ENCODE measurements at regions not wholly inside any gene's neighbourhood (a gene's known extent, or its start where the extent isn't known, plus 50 kb on each side); places are given as distances from the start of the nearest gene placed in this dataset.

DNA sequence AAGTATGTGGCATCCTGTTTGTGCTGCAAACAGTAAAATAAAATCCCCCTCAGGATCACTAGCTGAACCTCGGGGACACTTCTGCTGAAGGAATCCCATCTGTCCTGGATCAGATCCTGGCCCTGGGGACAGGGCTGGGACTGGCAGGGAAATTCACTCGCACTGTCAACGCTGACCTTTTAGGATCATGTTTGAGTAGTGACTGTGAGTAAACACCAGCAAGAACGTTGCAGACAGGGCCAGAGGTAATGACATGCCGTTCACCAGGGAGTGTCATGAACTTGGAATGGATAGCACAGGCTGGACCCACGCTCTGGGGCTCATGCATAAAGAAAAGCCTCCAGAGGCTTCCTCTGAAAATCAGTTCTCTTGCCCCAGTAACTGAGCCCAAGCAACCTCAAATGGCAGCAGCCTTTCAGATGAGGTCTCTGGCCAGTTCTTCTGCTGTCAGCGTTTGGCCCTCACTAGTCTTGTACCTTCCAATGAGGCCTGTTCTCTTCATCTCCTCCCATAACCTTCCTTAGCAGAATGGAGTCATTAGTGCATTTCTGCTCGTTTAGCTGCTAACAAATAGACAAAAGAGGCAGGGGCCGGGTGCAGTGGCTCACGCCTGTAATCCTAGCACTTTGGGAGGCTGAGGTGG, 51.0 kb upstream of the BARX2 start:
- no peak for DNase-seq (ENCODE audit: low read depth in 3 of 3)

- no peak for DNase-seq (ENCODE audit: low read depth in 3 of 3)
Measured at GRCh38 chr11:129323896-129324502, 51.6 kb upstream of the BARX2 start.

GRCh38 chr11:129322941-129323340, 52.7 kb upstream of the BARX2 start:
- DNase-seq (ENCODE audit: low read depth in 3 of 3): no peak

DNA sequence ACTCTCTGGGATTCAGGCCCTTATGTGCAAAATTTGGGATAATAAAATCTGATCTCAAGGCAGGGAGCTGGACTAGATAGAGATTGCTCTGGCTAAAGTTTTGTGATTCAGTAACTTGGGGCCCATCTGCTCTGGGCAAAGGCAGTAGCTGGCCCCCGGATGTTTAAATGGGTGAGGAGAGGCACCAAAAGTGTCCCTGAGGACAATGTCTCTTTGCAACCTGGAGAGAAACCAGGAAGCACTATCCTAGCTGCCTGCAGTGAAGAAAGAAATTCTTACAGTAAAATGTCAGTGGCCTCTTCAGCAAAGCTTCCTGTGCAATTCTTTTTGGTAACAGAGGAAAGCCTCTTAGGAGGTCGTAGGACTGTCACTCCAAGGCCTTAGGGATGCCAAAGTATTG, 54.6 kb upstream of the BARX2 start:
- no peak for DNase-seq (ENCODE audit: low read depth in 3 of 3)

DNA sequence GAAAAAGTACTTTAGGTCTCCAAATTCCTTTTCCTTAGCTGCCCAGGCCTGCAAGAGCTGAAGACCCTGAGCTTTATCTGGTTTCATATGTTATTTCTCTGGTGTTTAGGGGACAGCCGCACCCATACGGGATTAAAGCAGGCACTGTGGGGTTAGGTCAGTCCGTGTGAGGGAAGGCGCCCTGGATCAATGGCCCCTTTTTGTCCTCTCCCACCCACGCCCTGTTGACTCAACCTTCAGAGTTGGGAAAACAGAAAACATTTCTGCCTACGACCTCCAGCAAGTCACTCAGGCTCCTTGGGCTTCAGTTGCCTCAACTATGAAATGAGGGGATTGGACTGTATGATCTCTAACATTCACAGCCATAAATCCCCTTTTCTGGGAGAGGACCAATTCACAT, 55.2 kb upstream of the BARX2 start:
- DNase-seq (ENCODE audit: low read depth in 3 of 3): no peak

GRCh38 chr11:129319751-129320150, 55.9 kb upstream of the BARX2 start:
- DNase-seq (ENCODE audit: low read depth in 3 of 3): no peak

GRCh38 chr11:129319201-129319600, 56.4 kb upstream of the BARX2 start:
- DNase-seq (ENCODE audit: low read depth in 3 of 3): no peak

GRCh38 chr11:129317571-129317970, 58.1 kb upstream of the BARX2 start:
- no peak for DNase-seq (ENCODE audit: low read depth in 3 of 3)

- no peak for DNase-seq (ENCODE audit: low read depth in 3 of 3)
Measured at GRCh38 chr11:129316781-129317180, 58.9 kb upstream of the BARX2 start.

- DNase-seq (ENCODE audit: low read depth in 3 of 3): no peak
Measured at GRCh38 chr11:129315781-129316579, 59.7 kb upstream of the BARX2 start.

GRCh38 chr11:129314371-129314770, 61.3 kb upstream of the BARX2 start:
- no peak for DNase-seq (ENCODE audit: low read depth in 3 of 3)

GRCh38 chr11:129313541-129314297, 61.9 kb upstream of the BARX2 start:
- no peak for DNase-seq (ENCODE audit: low read depth in 3 of 3)

DNA sequence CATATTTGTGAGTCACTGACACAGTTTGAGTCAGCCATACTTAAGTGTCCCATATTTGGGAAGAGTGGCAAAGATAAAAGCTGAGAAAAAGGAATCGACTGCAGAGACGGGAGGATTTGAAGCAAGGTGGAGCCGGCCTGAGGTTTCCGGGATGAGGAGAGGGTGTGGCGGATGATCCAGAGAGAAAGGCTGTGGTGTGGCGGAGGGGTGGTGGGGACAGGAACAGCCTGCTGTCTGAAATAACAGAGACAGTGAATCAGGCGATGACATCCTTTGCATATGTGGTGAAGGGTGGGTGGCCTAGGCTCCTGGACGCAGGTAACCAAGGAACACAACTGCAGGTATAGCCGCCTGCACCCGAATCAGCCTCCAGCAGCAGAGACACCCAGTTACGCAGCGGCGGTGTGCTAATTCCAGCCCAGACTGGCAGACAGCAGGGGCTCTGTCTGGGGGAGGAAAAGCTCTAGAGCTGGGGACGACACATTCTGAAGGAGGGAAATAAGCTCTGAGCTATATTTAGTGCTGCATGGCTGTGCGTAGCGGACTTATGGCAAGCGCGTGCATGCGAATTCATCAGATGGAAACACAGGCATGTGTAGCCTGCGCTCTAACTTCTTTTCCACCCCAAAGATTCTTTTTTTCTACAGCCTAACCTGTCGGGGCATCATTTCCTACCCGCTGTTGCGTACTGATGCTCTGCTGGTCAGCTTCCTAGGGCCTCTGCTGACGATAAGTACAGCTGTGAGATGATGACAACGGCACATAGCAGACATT, 62.7 kb upstream of the BARX2 start:
- DNase-seq (ENCODE audit: low read depth in 3 of 3): no peak

DNA sequence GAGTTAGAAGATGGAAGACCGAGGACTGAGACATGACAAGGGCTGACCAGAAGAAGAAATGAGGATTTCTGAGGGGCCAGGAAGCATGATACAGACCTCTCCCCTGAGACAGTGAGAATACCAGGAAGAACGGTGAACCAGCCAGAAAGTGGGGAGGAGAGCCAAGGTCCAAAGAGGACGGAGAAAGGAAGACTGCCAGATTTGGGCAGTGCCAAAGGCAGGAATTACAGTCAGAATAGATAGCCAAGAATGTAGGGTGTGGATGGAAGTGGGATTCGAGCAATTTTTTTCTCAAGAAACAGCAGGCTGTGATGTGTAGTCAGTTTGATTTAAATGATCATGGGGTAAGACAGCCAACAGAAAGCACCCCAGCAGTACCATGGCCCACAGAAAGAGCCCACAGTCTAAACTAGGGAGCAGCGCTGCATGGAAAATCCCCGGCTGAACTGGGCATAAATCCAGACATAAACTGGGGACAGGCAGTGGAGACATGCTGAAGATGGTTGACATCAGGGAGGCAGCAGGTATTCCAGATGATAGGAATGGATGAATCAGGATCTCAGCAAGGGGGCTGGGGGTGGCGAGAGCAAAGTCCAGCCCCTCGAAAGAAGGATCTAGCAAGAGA, 67.3 kb upstream of the BARX2 start:
- DNase-seq (ENCODE audit: low read depth in 3 of 3): no peak

DNA sequence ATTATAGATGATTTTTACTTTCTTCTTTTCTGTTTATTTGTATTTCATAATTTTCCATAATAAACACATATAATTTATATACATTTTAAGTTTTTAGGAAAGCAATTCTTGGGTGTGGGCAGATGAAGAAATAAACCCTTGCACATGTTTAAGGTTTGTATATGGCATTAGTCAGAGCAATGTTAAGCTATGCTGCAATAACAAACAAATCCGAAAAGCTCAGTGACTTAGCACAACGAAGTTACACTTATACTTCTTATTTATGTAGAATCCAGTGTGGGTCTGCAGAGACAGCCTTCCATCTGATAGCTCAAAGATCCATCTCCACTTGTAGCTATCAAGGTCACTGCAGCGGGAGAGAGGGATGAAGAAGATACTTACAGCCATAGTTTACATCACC, 68.5 kb upstream of the BARX2 start:
- no peak for DNase-seq (ENCODE audit: low read depth in 3 of 3)

- DNase-seq (ENCODE audit: low read depth in 3 of 3): no peak
Measured at GRCh38 chr11:129302386-129303101, 73.1 kb upstream of the BARX2 start.

- DNase-seq (ENCODE audit: low read depth in 3 of 3): no peak
Measured at GRCh38 chr11:129300099-129300498, 75.5 kb upstream of the BARX2 start.

DNA sequence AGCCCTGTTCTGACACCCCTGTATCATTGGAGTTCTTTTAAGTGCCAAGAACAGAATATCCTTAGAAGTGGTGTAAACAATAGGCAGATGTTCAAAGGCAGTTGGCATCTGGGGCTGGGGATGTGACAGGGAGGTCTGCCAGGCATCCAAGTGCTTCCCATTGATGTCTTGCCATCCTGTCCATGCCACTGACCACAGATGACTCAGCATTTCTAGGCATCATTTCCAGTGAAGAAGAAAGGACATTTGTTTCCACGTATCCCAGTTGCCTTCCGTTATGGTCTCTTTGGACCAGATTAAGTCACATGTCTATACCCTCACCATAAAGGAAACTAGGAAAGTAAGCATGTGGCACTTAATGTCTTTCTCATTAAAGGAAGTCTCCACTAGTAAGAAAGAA, 76.7 kb upstream of the BARX2 start:
- DNase-seq (ENCODE audit: low read depth in 3 of 3): no peak

DNA sequence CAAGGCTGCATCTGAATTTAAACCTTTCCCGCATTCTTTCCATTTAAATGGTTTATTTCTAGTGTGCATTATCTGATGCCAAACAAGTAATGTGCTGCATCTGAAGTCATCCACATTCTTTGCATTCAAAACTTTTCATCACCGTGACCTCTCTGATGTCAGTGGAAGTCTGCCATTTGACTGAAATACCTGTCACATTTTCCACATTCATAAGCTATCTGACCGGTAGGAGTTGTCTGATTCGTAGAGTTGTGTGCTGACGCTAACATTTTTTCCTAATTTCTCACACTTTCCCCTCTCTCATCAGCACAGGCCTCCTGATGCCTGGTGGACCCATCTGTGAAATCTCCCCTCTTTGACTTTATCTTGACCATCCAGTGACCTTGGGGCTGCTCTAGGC, 79.9 kb upstream of the BARX2 start:
- no peak for DNase-seq (ENCODE audit: low read depth in 3 of 3)

GRCh38 chr11:129292771-129293170, 82.9 kb upstream of the BARX2 start:
- DNase-seq (ENCODE audit: low read depth in 3 of 3): no peak

Data from stimulated activated CD4-positive, alpha-beta T cell treated with anti-CD3 and anti-CD28 coated beads, TNF-alpha, amount 100 ng/mL, for 24 hours (primary cell).